IgD-negative memory B cell (primary cell): ENCODE measurements at regions not wholly inside any gene's neighbourhood (a gene's known extent, or its start where the extent isn't known, plus 50 kb on each side); places are given as distances from the start of the nearest gene placed in this dataset.

Experiments used
- H3K27ac Mint-ChIP-seq, 3 donors: one replicate each; pipeline ENCODE4 v1.8.0; 2020 to 2022; ENCODE audit warnings: mild to moderate bottlenecking in 3 of 3, mixed read lengths in 3 of 3, moderate library complexity in 1 of 3
- H3K27me3 Mint-ChIP-seq: one replicate; pipeline ENCODE4 v1.8.0; 2021; ENCODE audit warnings: mixed read lengths
- H3K36me3 Mint-ChIP-seq: one replicate; pipeline ENCODE4 v1.8.0; 2020; ENCODE audit warnings: mild to moderate bottlenecking, mixed read lengths
- H3K4me1 Mint-ChIP-seq, 3 donors: one replicate each; pipeline ENCODE4 v1.8.0; 2020 to 2022; ENCODE audit warnings: mixed read lengths in 3 of 3, mild to moderate bottlenecking in 1 of 3
- H3K4me3 Mint-ChIP-seq, 4 donors: one replicate each; pipeline ENCODE4 v1.8.0; 2020 to 2022; ENCODE audit warnings: mild to moderate bottlenecking in 4 of 4, mixed read lengths in 4 of 4, moderate library complexity in 3 of 4
- H3K9me3 Mint-ChIP-seq, 3 donors: one replicate each; pipeline ENCODE4 v1.8.0; 2020 to 2021; ENCODE audit warnings: mixed read lengths in 3 of 3, mild to moderate bottlenecking in 1 of 3

DNA sequence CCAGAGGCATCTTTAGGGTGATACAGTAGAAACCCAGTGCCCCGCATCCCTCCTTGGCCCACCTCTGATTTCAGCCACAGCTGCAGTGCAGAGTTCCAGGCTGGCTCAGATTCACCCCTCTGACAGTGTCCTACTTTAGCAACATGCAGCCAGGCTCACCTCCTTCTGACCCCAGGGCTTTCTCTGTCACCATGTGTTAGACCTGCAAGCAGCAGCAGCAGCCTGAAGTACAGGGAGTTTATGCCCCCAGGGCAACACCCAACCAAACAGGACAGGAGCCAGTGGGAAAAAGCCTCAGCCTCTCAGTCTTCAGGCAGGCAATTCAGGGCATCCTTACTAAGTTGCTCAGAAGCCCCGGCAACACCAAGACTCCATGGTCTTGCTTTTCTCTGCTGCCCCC, 109.0 kb upstream of the PLXNA4 start:
- Mint-ChIP-seq H3K9me3 (peaks cover 0 to 6% (median 0%) of the 10 kb centered on the region in 3 donors), H3K27me3 (peaks cover 11% of the 10 kb centered on the region), H3K27ac (no peak overlapping the region), H3K4me1 (peaks cover 0 to 3% (median 0%) of the 10 kb centered on the region in 3 donors), H3K4me3 (no peak overlapping the region), H3K36me3 (peaks cover 4% of the 10 kb centered on the region)

- H3K9me3 Mint-ChIP-seq: peaks cover 0 to 6% (median 0%) of the 10 kb centered on the region in 3 donors
- no peak overlapping the region for H3K4me3 Mint-ChIP-seq
- peaks cover 5% of the 10 kb centered on the region for H3K36me3 Mint-ChIP-seq
- no peak overlapping the region for H3K27ac Mint-ChIP-seq
- H3K27me3 Mint-ChIP-seq: peaks cover 11% of the 10 kb centered on the region
- H3K4me1 Mint-ChIP-seq: peaks cover 0 to 3% (median 0%) of the 10 kb centered on the region in 3 donors
These were observed 107.8 kb upstream of the PLXNA4 start for GRCh38 chr7:132683896-132684690.

- H3K36me3 Mint-ChIP-seq: peaks cover 3% of the 10 kb centered on the region
- peaks cover 0 to 6% (median 0%) of the 10 kb centered on the region in 3 donors for H3K9me3 Mint-ChIP-seq
- no peak overlapping the region for H3K27ac Mint-ChIP-seq
- H3K27me3 Mint-ChIP-seq: peaks cover 11% of the 10 kb centered on the region
- peaks cover 0 to 1% (median 0%) of the 10 kb centered on the region in 3 donors for H3K4me1 Mint-ChIP-seq
- H3K4me3 Mint-ChIP-seq: no peak overlapping the region
These were observed 105.7 kb upstream of the PLXNA4 start for GRCh38 chr7:132681951-132682350.

- H3K36me3 Mint-ChIP-seq: peaks cover 2% of the 10 kb centered on the region
- no peak overlapping the region for H3K4me3 Mint-ChIP-seq
- peaks cover 7% of the 10 kb centered on the region for H3K27me3 Mint-ChIP-seq
- H3K9me3 Mint-ChIP-seq: no peaks in the 10 kb centered on the region
- no peaks in the 10 kb centered on the region for H3K4me1 Mint-ChIP-seq
- H3K27ac Mint-ChIP-seq: no peak overlapping the region
These were observed 104.3 kb upstream of the PLXNA4 start for GRCh38 chr7:132680590-132680989.

- peaks cover 4% of the 10 kb centered on the region for H3K27me3 Mint-ChIP-seq
- H3K4me1 Mint-ChIP-seq: no peaks in the 10 kb centered on the region
- H3K9me3 Mint-ChIP-seq: no peaks in the 10 kb centered on the region
- H3K36me3 Mint-ChIP-seq: peaks cover 2% of the 10 kb centered on the region
- H3K4me3 Mint-ChIP-seq: no peak overlapping the region
- H3K27ac Mint-ChIP-seq: no peak overlapping the region
These were observed 102.4 kb upstream of the PLXNA4 start for GRCh38 chr7:132678656-132679055.

DNA sequence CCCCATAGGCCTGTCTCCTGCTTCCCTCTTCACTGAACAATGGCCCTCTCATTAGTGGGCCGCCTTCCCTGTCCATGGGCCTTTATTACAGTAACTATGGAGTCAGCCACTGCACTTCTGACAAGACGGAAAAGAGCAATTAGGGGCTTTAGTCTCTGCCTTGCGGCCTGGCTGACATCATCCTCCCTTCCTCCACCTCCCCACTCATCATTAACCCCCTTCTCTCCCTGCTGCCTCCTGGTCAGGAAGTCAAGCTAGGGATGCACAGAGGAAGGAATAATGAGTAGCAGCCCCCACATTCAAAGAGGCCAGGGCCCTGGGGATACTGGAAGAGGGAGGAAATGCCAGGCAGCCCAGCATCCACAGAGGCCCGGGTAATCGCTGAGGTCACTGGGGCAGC, 101.6 kb upstream of the PLXNA4 start:
- H3K4me3 Mint-ChIP-seq: no peak overlapping the region

DNA sequence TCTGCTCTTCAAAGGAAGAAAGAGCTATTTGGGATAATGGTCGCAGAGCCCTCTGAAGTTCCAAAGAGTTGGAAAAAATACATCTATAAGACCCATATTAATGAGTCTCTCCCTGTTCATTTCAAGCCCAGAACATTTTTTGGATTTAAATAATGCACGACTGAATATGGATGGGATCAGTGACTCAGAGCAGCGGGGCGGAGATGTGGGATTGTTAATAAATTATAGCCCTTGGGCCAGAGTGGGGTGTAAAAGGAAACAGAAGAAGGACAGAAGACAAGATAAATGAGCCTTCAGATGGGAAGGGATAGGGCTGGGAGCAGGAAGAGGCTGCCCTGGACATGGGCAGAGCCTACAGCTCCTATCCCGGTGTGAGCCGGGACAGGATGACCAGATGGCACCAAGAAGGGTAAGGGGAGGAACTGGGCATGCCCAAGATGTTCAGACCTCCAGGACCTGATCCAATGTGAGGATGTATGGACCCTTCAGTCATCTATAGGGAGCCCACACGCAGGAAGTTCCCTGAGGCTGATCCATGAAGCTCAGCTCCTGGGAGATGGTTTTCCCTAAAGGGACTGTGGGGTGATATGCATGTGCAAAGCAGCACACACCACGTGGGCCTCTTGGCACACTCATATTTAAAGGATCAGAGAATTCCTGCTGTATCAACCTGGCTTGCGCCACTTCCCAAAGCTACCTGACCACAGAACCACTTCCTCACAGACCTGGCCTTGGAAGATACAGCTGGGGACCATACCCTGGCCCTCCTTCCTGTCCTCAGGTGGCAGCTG, 96.1 kb upstream of the PLXNA4 start:
- H3K27ac Mint-ChIP-seq: no peak overlapping the region
- no peaks in the 10 kb centered on the region for H3K27me3 Mint-ChIP-seq

More for the DNA sequence above, 101.6 kb upstream of the PLXNA4 start:
- Mint-ChIP-seq H3K4me1 (no peaks in the 10 kb centered on the region), H3K36me3 (peaks cover 2% of the 10 kb centered on the region), H3K9me3 (no peaks in the 10 kb centered on the region), H3K27me3 (peaks cover 4% of the 10 kb centered on the region), H3K27ac (no peak overlapping the region)

DNA sequence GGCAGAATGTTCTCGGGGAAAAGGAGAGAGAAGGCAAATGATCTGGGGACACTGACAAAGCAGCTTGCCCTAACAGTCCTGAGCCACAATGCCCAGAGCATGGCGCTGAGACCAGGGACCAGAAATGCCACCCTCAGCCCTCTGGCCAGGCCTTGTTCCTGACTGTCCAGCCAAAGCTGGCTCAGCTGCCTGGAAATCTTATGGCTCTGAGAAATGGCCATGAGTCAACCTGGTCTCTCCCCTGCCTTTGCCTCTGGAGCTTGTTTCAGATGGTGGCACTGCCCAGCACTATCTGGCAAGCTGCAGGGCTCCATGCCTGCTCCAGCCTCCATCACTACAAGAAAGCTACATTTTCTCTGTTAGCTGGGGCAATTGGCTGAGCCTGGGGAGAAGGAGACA, 90.5 kb upstream of the PLXNA4 start:
- H3K27ac Mint-ChIP-seq: no peak overlapping the region
- peaks cover 0 to 3% (median 0%) of the 10 kb centered on the region in 3 donors for H3K4me1 Mint-ChIP-seq
- H3K9me3 Mint-ChIP-seq: peaks cover 0 to 4% (median 0%) of the 10 kb centered on the region in 3 donors
- H3K4me3 Mint-ChIP-seq: peak overlapping the region in 1 of 4 donors; percentile 20
- H3K27me3 Mint-ChIP-seq: no peaks in the 10 kb centered on the region
- H3K36me3 Mint-ChIP-seq: no peaks in the 10 kb centered on the region

More for the DNA sequence above, 96.1 kb upstream of the PLXNA4 start:
- H3K4me1 Mint-ChIP-seq: no peaks in the 10 kb centered on the region
- H3K9me3 Mint-ChIP-seq: peaks cover 0 to 4% (median 0%) of the 10 kb centered on the region in 3 donors
- no peaks in the 10 kb centered on the region for H3K36me3 Mint-ChIP-seq
- no peak overlapping the region for H3K4me3 Mint-ChIP-seq

DNA sequence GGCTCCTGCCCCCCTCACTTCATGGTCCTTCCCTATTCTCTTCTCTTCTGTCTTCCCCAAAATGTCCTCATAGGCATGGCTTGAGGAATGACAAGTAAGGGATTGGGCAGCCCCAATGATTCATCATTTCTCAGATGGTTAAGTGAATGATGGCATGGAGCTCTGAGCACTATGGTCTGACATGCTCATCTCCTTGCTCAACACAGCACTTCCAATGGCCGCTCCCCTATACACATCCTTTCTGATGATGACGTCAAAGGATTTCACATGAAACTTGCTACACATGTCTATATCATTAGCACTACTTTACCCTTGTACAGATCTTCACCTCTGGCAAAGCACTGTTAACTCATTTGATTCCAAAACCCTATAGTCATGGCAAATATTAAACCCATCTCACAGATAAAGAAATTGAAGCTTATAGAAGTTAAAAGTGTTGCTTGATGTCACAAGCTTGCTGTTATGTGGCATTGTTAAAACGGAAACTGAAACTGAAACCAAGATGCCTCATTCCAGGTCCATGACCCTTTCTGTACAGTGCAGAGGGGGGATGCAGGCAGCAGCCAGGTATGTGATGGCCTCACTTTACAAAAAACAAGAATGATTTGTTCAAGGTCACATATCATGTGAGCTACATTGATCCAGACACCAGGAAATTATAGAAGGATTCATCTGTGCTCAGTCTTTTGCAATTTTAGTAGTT, 90.0 kb upstream of the PLXNA4 start:
- no peaks in the 10 kb centered on the region for H3K27me3 Mint-ChIP-seq
- H3K9me3 Mint-ChIP-seq: peaks cover 0 to 4% (median 0%) of the 10 kb centered on the region in 3 donors
- H3K27ac Mint-ChIP-seq: no peak overlapping the region
- H3K4me3 Mint-ChIP-seq: no peak overlapping the region
- H3K4me1 Mint-ChIP-seq: peaks cover 0 to 3% (median 0%) of the 10 kb centered on the region in 3 donors
- no peaks in the 10 kb centered on the region for H3K36me3 Mint-ChIP-seq

- no peaks in the 10 kb centered on the region for H3K36me3 Mint-ChIP-seq
- H3K4me3 Mint-ChIP-seq: peak overlapping the region in 1 of 4 donors; percentile 65
- H3K27ac Mint-ChIP-seq: no peak overlapping the region
- H3K4me1 Mint-ChIP-seq: peaks cover 12 to 39% (median 27%) of the 10 kb centered on the region in 3 donors
- H3K27me3 Mint-ChIP-seq: peaks cover 8% of the 10 kb centered on the region
- peaks cover 2 to 16% (median 9%) of the 10 kb centered on the region in 3 donors for H3K9me3 Mint-ChIP-seq
These were observed 80.8 kb upstream of the PLXNA4 start for GRCh38 chr7:132656846-132657776.

GRCh38 chr7:132656341-132656740, 80.1 kb upstream of the PLXNA4 start:
- peaks cover 2 to 16% (median 9%) of the 10 kb centered on the region in 3 donors for H3K9me3 Mint-ChIP-seq
- peaks cover 8% of the 10 kb centered on the region for H3K27me3 Mint-ChIP-seq
- H3K27ac Mint-ChIP-seq: no peak overlapping the region
- H3K4me3 Mint-ChIP-seq: no peak overlapping the region
- peaks cover 12 to 39% (median 27%) of the 10 kb centered on the region in 3 donors for H3K4me1 Mint-ChIP-seq
- no peaks in the 10 kb centered on the region for H3K36me3 Mint-ChIP-seq

- peak overlapping the region in 2 of 3 donors; percentile 0 to 54 for H3K27ac Mint-ChIP-seq
- H3K4me1 Mint-ChIP-seq: peaks cover 12 to 39% (median 27%) of the 10 kb centered on the region in 3 donors
- peaks cover 8% of the 10 kb centered on the region for H3K27me3 Mint-ChIP-seq
- H3K4me3 Mint-ChIP-seq: peak overlapping the region; percentile 4 to 87 (median 62)
- no peaks in the 10 kb centered on the region for H3K36me3 Mint-ChIP-seq
- peaks cover 2 to 16% (median 9%) of the 10 kb centered on the region in 3 donors for H3K9me3 Mint-ChIP-seq
These were observed 79.0 kb upstream of the PLXNA4 start for GRCh38 chr7:132655131-132655727.

GRCh38 chr7:132654150-132654549, 77.9 kb upstream of the PLXNA4 start:
- Mint-ChIP-seq H3K9me3 (peaks cover 2 to 16% (median 9%) of the 10 kb centered on the region in 3 donors), H3K27ac (peak overlapping the region in 1 of 3 donors; percentile 2), H3K4me3 (peak overlapping the region in 3 of 4 donors; percentile 15 to 84 (median 79)), H3K4me1 (peaks cover 12 to 39% (median 27%) of the 10 kb centered on the region in 3 donors), H3K27me3 (peaks cover 8% of the 10 kb centered on the region), H3K36me3 (no peaks in the 10 kb centered on the region)
